NCI-H82 treated with DMSO at 0.1 percent for 48 hours (cell line): ENCODE measurements at regions not wholly inside any gene's neighbourhood (a gene's known extent, or its start where the extent isn't known, plus 50 kb on each side); places are given as distances from the start of the nearest gene placed in this dataset.
A peak's percentile ranks its signal among the peaks of the same experiment; 100 is the strongest.
"Not testable (repeated sequence)": the region's sequence is repeated elsewhere in the genome, so short reads cannot be mapped to it uniquely, and the experiment has no call there.

Experiments
- DNase-seq: peaks from one replicate; lab custom pipeline; 2025; ENCODE audit not compliant: unreplicated experiment; lab: John Stamatoyannopoulos, UW

GRCh38 chr22:33142282-33143055 lies 84.3 kb upstream of the SYN3 start:
- no peak for DNase-seq

- DNase-seq: no peak
Observed at GRCh38 chr22:33139937-33140336, 81.8 kb upstream of the SYN3 start.

- DNase-seq: not testable (repeated sequence)
Observed at GRCh38 chr22:33138333-33138732, 80.2 kb upstream of the SYN3 start.

- DNase-seq: no peak
Observed at GRCh38 chr22:33130473-33130872, 72.3 kb upstream of the SYN3 start.

GRCh38 chr22:33129621-33130020 lies 71.4 kb upstream of the SYN3 start:
- no peak for DNase-seq

GRCh38 chr22:33126881-33127280 lies 68.7 kb upstream of the SYN3 start:
- DNase-seq: no peak

GRCh38 chr22:33124471-33124870 lies 66.3 kb upstream of the SYN3 start:
- no peak for DNase-seq

- DNase-seq: not testable (repeated sequence)
Observed at GRCh38 chr22:33122439-33122838, 64.3 kb upstream of the SYN3 start.

- DNase-seq: no peak
Observed at GRCh38 chr22:33119044-33119443, 60.9 kb upstream of the SYN3 start.

- peak; percentile 5 for DNase-seq
Observed at GRCh38 chr22:33117821-33118220, 59.6 kb upstream of the SYN3 start.

GRCh38 chr22:33116841-33117547 lies 58.8 kb upstream of the SYN3 start:
- no peak for DNase-seq

- no peak for DNase-seq
Observed at GRCh38 chr22:33114565-33114964, 56.4 kb upstream of the SYN3 start.

GRCh38 chr22:33112580-33112979 lies 54.4 kb upstream of the SYN3 start:
- DNase-seq: no peak

GRCh38 chr22:33111491-33111890 lies 53.3 kb upstream of the SYN3 start:
- peak; percentile 8 for DNase-seq

- no peak for DNase-seq
Observed at GRCh38 chr22:33110562-33111163, 52.5 kb upstream of the SYN3 start.

- peak; percentile 55 for DNase-seq
Observed at GRCh38 chr22:33109514-33110430, 51.6 kb upstream of the SYN3 start.

- DNase-seq: no peak
Observed at GRCh38 chr22:33108037-33108436, 49.9 kb upstream of the SYN3 start.
